Kidney glomerular epithelial cell (primary cell): ENCODE measurements at regions not wholly inside any gene's neighbourhood (a gene's known extent, or its start where the extent isn't known, plus 50 kb on each side); places are given as distances from the start of the nearest gene placed in this dataset.

Experiments
- DNase-seq: peaks from one replicate; lab custom pipeline; 2025; lab: John Stamatoyannopoulos, UW

GRCh38 chr15:88403351-88403791 lies 63.8 kb downstream of the MRPL46 start:
- no peak for DNase-seq

GRCh38 chr15:88401996-88402656 lies 65.1 kb downstream of the MRPL46 start:
- no peak for DNase-seq

GRCh38 chr15:88401251-88401995 lies 65.8 kb downstream of the MRPL46 start:
- DNase-seq, result no peak

- DNase-seq, result no peak
These were observed 66.5 kb downstream of the MRPL46 start for GRCh38 chr15:88400591-88401250.

- no peak for DNase-seq
These were observed 67.1 kb downstream of the MRPL46 start for GRCh38 chr15:88400084-88400483.

GRCh38 chr15:88399021-88399685 lies 68.0 kb downstream of the MRPL46 start:
- DNase-seq, result no peak

- DNase-seq, result no peak
These were observed 69.2 kb downstream of the MRPL46 start for GRCh38 chr15:88398011-88398410.

GRCh38 chr15:88397506-88397905 lies 69.7 kb downstream of the MRPL46 start:
- no peak for DNase-seq

- DNase-seq, result no peak
These were observed 71.1 kb downstream of the MRPL46 start for GRCh38 chr15:88395872-88396781.

GRCh38 chr15:88395241-88395640 lies 71.9 kb downstream of the MRPL46 start:
- DNase-seq, result no peak

GRCh38 chr15:88394553-88395145 lies 72.5 kb downstream of the MRPL46 start:
- no peak for DNase-seq

GRCh38 chr15:88393719-88394519 lies 73.3 kb downstream of the MRPL46 start:
- DNase-seq, result no peak

- no peak for DNase-seq
These were observed 75.5 kb downstream of the MRPL46 start for GRCh38 chr15:88391700-88392099.

GRCh38 chr15:88391006-88391405 lies 76.2 kb downstream of the MRPL46 start:
- DNase-seq, result no peak

GRCh38 chr15:88390164-88390901 lies 76.9 kb downstream of the MRPL46 start:
- no peak for DNase-seq

- DNase-seq, result no peak
These were observed 78.1 kb downstream of the MRPL46 start for GRCh38 chr15:88389120-88389519.

GRCh38 chr15:88388686-88389085 lies 78.5 kb downstream of the MRPL46 start:
- DNase-seq, result peak; percentile 46

- peak; percentile 85 for DNase-seq
These were observed 82.0 kb downstream of the MRPL46 start for GRCh38 chr15:88385078-88385700.

- DNase-seq, result no peak
These were observed 83.8 kb downstream of the MRPL46 start for GRCh38 chr15:88383354-88383753.
